ENCODE measurements at regions not wholly inside any gene's neighbourhood (a gene's known extent, or its start where the extent isn't known, plus 50 kb on each side); places are given as distances from the start of the nearest gene placed in this dataset.

- DNase-seq (no peak), ATAC-seq (no peak)
- intact Hi-C loops (cut with DNase I), result no loop called here
These were observed 333.1 kb downstream of the DYSF start for GRCh38 chr2:71786291-71787107.

- intact Hi-C loops (cut with DNase I), result no loop called here
- ATAC-seq (peak in 1 of 2 donors; percentile 8), DNase-seq (no peak)
These were observed 332.2 kb downstream of the DYSF start for GRCh38 chr2:71785516-71785981.

GRCh38 chr2:71784734-71785511, 331.6 kb downstream of the DYSF start:
- DNase-seq (no peak), ATAC-seq (peak in 1 of 2 donors; percentile 71)
- intact Hi-C loops (cut with DNase I), result no loop called here

- DNase-seq, result no peak
- ATAC-seq, result no peak
- intact Hi-C loops (cut with DNase I), result loop anchor here in 1 of 2 donors (1.0 kb wide), 1 partner anchor 85 kb away; no protein-coding TSS in a partner anchor
These were observed 330.5 kb downstream of the DYSF start for GRCh38 chr2:71783815-71784214.

GRCh38 chr2:71783215-71783614, 329.9 kb downstream of the DYSF start:
- ATAC-seq, result no peak
- no peak for DNase-seq
- intact Hi-C loops (cut with DNase I), result loop anchor here in 1 of 2 donors (1.0 kb wide), 1 partner anchor 84 kb away; no protein-coding TSS in a partner anchor

GRCh38 chr2:71782323-71782722, 329.0 kb downstream of the DYSF start:
- ATAC-seq (no peak), DNase-seq (no peak)
- intact Hi-C loops (cut with DNase I), result no loop called here

GRCh38 chr2:71781695-71782228, 328.4 kb downstream of the DYSF start:
- DNase-seq, result no peak

GRCh38 chr2:71780162-71780561, 326.8 kb downstream of the DYSF start:
- DNase-seq, result no peak
- no peak for ATAC-seq
- intact Hi-C loops (cut with DNase I), result no loop called here

More at GRCh38 chr2:71781695-71782228, 328.4 kb downstream of the DYSF start:
- intact Hi-C loops (cut with DNase I), result no loop called here
- ATAC-seq, result no peak

DNA sequence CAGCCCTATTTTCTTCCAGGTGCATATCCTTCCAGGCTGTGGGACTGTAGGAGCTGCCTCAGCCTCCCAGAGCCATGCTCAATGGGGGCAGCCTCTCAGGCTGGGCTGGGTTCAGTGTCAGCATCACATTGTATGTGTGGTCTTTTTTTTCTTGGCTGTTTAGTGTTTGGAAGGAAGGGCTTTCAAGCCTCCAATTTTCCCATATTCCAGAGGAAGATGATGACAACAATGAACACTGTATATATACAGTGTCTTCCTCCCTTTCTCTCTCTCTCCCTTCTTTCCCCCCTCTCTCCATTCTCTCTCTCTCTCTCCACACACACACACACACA, 326.4 kb downstream of the DYSF start:
- intact Hi-C loops (cut with DNase I), result no loop called here
- peak in 1 of 2 donors; percentile 10 for ATAC-seq
- DNase-seq, result no peak

DNA sequence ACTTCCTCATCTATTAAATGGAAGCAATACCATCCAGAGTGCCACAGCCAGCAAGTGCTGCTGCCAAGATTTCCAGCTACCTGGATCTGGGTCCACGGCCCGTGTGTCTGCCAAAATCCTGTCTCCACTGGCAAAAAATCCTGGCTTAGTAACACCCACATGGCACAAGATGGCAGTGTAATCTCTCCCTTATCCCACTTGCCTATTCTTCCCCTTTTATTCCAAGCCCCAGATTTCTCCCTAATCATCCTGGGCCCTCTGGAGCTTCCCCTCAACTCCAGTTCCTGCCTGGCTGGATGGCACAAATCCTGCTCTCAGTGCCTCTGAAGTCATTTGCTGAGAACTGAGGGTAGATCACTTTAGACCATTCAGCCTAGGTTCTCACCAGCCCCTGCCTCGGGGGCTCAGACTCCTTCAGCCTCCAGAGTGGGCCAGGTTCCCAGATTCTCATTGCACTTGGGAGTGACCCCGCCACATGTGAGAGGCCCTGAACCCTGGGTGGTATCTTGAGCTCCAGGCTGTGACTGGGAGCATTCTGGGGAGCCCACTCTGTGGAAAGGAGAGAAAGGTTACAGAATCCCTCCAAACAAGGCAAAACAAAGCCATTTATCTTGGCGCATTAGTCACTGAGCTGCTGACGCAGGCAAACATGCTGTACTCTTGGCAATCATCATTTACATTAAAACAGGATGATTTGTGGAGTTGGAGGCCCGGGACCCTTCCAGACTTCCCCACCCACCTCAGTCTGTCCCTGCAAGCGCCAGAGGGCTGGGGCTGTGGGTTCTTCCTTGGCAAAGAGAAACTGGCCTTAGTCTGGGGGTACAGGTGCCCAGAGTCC, 325.8 kb downstream of the DYSF start:
- DNase-seq, result no peak
- intact Hi-C loops (cut with DNase I), result no loop called here
- peak; percentile 14 to 19 for ATAC-seq

DNA sequence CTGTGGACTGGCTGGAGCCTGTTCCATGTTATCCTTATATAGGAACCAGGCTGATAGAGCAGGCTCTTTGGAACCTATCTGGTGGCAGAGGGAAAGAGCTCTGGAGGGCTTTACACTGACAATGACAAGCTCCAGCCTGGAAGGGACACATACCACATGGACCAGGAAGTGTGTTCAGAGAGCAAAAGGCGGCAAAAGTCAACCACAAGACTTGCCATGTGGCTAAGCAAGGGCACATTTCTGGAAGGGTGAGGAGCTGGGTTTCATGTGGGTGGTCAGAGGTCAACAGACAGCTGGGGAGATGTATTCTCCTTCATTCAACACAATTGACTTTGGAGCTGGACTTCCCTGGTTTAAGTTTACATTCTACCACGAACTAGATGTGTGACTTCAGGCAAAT, 325.2 kb downstream of the DYSF start:
- intact Hi-C loops (cut with DNase I), result no loop called here
- ATAC-seq, result peak in 1 of 2 donors; percentile 32
- no peak for DNase-seq

DNA sequence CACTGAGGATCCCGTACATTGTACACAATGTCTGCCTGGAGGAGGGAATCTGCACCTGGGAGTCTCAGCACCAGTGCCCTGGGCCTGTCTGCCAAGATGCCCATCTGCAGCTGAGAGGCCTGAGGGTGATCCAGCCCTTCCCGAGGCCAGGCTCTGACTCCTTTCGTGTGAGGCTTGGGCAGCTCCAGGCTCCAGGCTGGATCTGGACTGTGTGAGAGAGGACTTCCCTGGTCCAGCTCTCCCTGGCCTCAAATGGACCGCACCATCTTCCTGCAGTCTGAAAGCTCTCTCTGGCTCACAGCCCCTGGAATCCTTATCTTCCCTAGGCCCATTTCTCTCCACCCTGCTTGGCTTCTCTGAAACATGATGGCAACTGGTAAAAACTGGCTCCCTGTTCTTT, 324.6 kb downstream of the DYSF start:
- DNase-seq (no peak), ATAC-seq (no peak)
- intact Hi-C loops (cut with DNase I), result no loop called here

DNA sequence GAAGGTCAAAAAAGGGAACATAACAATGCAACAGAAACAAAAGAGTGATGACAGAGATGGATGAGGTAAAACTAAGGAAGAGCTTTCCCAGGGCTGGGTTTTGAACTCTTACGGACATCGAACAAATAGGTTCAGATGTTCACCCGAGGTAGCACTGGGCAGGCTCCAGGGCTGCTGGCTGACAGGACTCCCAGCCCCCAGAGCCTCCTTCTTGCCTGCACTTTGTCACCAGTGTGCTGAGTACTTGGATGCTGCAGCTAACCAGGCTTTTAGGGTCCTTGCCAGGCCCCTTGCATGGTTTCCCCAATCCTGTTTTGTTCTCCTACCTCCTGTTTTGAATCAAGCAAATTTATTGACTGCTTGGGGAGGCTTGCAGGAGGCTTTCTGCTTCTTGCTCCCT, 322.9 kb downstream of the DYSF start:
- intact Hi-C loops (cut with DNase I), result no loop called here
- no peak for DNase-seq
- no peak for ATAC-seq

GRCh38 chr2:71773218-71773617, 319.9 kb downstream of the DYSF start:
- no peak for DNase-seq
- no peak for ATAC-seq
- intact Hi-C loops (cut with DNase I), result no loop called here

DNA sequence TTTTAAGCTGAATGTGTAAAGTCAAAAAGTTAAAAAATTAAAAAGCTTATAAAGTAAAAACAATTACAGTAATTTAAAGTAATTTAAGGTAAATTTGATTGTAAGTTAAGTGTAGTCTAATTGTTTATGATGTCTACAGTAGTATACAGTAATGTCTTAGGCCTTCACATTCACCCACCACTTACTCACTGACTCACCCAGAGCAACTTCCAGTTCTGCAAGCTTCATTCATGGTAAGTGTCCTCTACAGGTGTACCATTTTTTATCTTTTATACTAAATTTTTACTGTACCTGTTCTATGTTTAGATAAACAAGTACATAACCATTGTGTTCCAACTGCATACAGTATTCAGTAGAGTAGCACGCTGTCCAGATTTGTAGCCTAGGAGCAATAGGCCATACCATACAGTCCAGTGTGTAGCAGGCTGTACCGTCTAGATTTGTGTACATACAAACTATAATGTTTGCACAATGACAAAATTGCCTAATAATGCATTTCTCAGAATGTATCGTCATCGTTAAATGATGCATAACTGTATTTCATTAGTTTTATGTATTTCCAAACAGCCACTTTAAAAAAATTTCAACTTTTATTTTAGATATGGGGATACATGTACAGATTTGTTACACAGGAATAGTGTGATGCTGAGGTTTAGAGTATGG, 319.3 kb downstream of the DYSF start:
- no peak for ATAC-seq
- intact Hi-C loops (cut with DNase I), result no loop called here
- no peak for DNase-seq

- intact Hi-C loops (cut with DNase I), result no loop called here
- no peak for DNase-seq
- ATAC-seq, result no peak
These were observed 314.3 kb downstream of the DYSF start for GRCh38 chr2:71767663-71768062.

GRCh38 chr2:71759060-71759459, 305.7 kb downstream of the DYSF start:
- DNase-seq (no peak), ATAC-seq (no peak)
- intact Hi-C loops (cut with DNase I), result no loop called here

DNA sequence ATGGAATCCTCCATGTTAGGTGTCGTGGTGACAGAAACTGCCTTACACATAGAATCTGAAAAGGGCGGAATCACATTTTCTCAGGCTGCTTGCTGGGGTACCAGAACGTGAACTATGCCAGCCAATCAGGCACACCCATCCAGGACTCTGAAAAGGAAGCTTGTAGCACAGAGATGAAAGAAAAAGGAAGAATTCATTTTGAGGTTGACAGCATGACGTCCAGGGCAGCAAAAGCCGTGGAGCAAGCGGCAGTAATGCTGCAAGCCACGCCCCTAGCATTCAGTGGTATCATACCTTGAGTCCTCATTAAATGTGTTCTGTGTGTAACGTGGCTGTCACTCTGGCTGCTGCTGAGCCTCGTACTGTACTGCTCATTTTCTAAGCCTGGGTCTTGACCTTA, 304.0 kb downstream of the DYSF start:
- ATAC-seq (no peak), DNase-seq (no peak)
- intact Hi-C loops (cut with DNase I), result no loop called here

Data from left cardiac atrium (tissue), 4 donors.